Peyer's patch (tissue), 4 donors: ENCODE measurements at regions not wholly inside any gene's neighbourhood (a gene's known extent, or its start where the extent isn't known, plus 50 kb on each side); places are given as distances from the start of the nearest gene placed in this dataset.

Experiments
- POLR2A ChIP-seq, 2 donors: fragments of 450-650 bp; IDR thresholded peaks; one replicate each; pipeline ENCODE4 v1.5.1; 2017; ENCODE audit warnings: antibody characterized with exemption in 2 of 2, mild to moderate bottlenecking in 2 of 2, moderate library complexity in 2 of 2
- TF ChIP-seq, protein P1 (sequence below), 6 experiments: fragments of 450-650 bp in 4 of 6; fragments of 200-600 bp in 2 of 6; sonication (generic) in 1 of 6; IDR thresholded peaks; one replicate each; pipeline ENCODE4 v1.5.1; 2017 to 2019; ENCODE audit warnings: antibody characterized with exemption in 6 of 6, mild to moderate bottlenecking in 3 of 6, moderate library complexity in 1 of 6

DNA sequence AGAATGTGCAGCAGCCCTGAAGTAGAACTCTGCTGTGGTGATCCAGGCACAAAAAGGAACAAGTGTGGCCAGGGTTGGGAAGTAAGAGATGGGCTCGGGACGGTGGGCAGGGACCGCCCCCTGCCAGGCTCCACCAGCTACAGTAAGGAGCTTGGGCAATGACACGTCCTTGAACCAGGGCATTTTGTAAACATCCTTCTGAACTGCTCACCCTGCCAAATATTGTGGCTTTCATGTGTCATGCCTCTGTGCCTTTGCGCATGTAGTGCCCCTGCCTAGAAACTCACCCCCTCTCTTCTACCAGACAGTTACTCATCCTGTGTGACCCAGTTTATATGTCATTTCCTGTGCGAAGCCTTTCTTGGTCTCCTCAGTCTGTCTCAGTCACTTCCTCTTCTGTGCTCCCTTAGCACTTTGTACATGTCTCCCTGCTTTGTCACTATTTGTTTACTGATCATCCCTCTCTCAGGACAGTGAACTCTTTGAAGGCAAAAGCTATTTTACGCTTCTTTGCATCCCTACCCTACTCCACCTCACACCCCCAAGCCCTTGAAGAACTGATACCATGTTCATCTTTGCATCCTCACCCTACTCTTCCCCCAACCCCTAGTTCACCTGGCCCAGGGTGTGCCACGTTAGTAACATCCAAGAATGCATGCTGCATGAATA lies 108.9 kb upstream of the PLEKHG7 start:
- TF ChIP-seq POLR2A (IDR thresholded peaks at IDR 0.05), result no peak
- TF ChIP-seq, protein P1, sequence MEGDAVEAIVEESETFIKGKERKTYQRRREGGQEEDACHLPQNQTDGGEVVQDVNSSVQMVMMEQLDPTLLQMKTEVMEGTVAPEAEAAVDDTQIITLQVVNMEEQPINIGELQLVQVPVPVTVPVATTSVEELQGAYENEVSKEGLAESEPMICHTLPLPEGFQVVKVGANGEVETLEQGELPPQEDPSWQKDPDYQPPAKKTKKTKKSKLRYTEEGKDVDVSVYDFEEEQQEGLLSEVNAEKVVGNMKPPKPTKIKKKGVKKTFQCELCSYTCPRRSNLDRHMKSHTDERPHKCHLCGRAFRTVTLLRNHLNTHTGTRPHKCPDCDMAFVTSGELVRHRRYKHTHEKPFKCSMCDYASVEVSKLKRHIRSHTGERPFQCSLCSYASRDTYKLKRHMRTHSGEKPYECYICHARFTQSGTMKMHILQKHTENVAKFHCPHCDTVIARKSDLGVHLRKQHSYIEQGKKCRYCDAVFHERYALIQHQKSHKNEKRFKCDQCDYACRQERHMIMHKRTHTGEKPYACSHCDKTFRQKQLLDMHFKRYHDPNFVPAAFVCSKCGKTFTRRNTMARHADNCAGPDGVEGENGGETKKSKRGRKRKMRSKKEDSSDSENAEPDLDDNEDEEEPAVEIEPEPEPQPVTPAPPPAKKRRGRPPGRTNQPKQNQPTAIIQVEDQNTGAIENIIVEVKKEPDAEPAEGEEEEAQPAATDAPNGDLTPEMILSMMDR (IDR thresholded peaks at IDR 0.05), result no peak
